ENCODE measurements at regions not wholly inside any gene's neighbourhood (a gene's known extent, or its start where the extent isn't known, plus 50 kb on each side); places are given as distances from the start of the nearest gene placed in this dataset.

GRCh38 chr7:52712938-52713337 is 322.5 kb upstream of the POM121L12 start:
- no peak for TF ChIP-seq GATA2 (IDR thresholded peaks at IDR 0.05; ENCODE audit: low read depth, low read length)
- TF ChIP-seq GATA3 (IDR thresholded peaks at IDR 0.05; ENCODE audit: low read depth, low read length): no peak
